SU-DHL-6 (cell line): ENCODE measurements at regions not wholly inside any gene's neighbourhood (a gene's known extent, or its start where the extent isn't known, plus 50 kb on each side); places are given as distances from the start of the nearest gene placed in this dataset.

Experiments
- EZH2phosphoT487 ChIP-seq: fragments of 200-600 bp; sonication (generic), shearing (Covaris generic); conservative IDR thresholded peaks from 2 replicates; pipeline ENCODE4 v1.6.1; 2018; ENCODE audit warnings: mild to moderate bottlenecking, antibody characterized with exemption, low read length, moderate library complexity, mixed read lengths
- TF ChIP-seq, protein P1 (sequence below): fragments of 200-600 bp; sonication (generic); IDR thresholded peaks from one replicate; pipeline ENCODE4 v1.5.1; 2017; ENCODE audit warnings: antibody characterized with exemption, mild to moderate bottlenecking, low read length, moderate library complexity; ENCODE audit not compliant: insufficient read depth, poor library complexity, severe bottlenecking

DNA sequence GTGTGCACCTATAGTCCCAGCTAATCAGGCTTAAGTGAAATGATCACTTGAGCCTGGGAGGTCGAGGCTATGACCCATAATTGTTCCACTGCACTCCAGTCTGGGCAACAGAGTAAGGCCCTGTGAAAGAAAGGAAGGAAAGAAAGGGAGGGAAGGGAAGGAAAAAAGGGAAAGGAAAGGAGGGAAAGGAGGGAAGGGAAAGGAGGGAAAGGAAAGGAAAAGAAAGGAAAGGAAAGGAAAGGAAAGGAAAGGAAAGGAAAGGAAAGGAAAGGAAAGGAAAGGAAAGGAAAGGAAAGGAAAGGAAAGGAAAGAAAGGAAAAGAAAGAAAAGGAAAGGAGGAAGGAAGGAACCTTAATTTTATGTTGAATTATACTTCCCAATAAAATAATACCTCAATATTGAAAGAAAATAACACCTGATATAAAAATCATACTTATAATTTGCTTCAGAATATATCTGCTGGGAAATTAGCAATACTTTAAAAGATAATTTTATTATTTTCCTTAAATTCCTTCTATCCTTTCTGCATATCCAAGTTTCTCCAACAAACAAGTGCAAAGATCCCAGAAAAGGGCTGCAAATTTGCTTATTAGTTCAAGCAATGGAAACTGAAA is 177.3 kb downstream of the KLF12 start:
- TF ChIP-seq, protein P1, sequence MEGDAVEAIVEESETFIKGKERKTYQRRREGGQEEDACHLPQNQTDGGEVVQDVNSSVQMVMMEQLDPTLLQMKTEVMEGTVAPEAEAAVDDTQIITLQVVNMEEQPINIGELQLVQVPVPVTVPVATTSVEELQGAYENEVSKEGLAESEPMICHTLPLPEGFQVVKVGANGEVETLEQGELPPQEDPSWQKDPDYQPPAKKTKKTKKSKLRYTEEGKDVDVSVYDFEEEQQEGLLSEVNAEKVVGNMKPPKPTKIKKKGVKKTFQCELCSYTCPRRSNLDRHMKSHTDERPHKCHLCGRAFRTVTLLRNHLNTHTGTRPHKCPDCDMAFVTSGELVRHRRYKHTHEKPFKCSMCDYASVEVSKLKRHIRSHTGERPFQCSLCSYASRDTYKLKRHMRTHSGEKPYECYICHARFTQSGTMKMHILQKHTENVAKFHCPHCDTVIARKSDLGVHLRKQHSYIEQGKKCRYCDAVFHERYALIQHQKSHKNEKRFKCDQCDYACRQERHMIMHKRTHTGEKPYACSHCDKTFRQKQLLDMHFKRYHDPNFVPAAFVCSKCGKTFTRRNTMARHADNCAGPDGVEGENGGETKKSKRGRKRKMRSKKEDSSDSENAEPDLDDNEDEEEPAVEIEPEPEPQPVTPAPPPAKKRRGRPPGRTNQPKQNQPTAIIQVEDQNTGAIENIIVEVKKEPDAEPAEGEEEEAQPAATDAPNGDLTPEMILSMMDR: no peak
- no peak for TF ChIP-seq EZH2phosphoT487
